ENCODE measurements at regions not wholly inside any gene's neighbourhood (a gene's known extent, or its start where the extent isn't known, plus 50 kb on each side); places are given as distances from the start of the nearest gene placed in this dataset.

- no peak for TF ChIP-seq CTCF (IDR thresholded peaks at IDR 0.05)
- TF ChIP-seq EP300 (IDR thresholded peaks at IDR 0.05) = no peak
Observed at GRCh38 chr6:126535595-126535994, 195.7 kb downstream of the CENPW start.
